AG04450 (cell line): ENCODE measurements at regions not wholly inside any gene's neighbourhood (a gene's known extent, or its start where the extent isn't known, plus 50 kb on each side); places are given as distances from the start of the nearest gene placed in this dataset.

Experiments used
- CTCF ChIA-PET: fragments of 300-600, 350-600 bp; formaldehyde crosslinking; extraction: SDS; loops from one replicate; lab custom pipeline; 2022; ENCODE audit warnings: antibody characterized with exemption, inconsistent platforms; lab: Charles Lee
- POLR2A ChIA-PET: fragments of 350-600 bp; formaldehyde crosslinking; extraction: SDS; loops from one replicate; lab custom pipeline; 2021; ENCODE audit warnings: antibody characterized with exemption, inconsistent platforms; lab: Yijun Ruan, JAX
- DNase-seq: peaks from one replicate; pipeline ENCODE4 v3.0.0-alpha.2; 2011; ENCODE audit warnings: low read depth, low spot score
- H3K27ac ChIP-seq: one replicate; pipeline ENCODE4 v1.5.1; 2012; ENCODE audit warnings: low read depth, low read length, control low read depth
- H3K27me3 ChIP-seq: one replicate; pipeline ENCODE4 v1.6.0; 2012; ENCODE audit warnings: low read length; ENCODE audit not compliant: control insufficient read depth, insufficient read depth
- H3K4me3 ChIP-seq: 2 replicates; pipeline ENCODE4 v1.5.1; 2011; ENCODE audit warnings: mild to moderate bottlenecking, low read depth, low read length, control low read depth
- H3K9me3 ChIP-seq: 2 replicates; pipeline ENCODE4 v1.5.1; 2012; ENCODE audit warnings: low read length; ENCODE audit not compliant: control insufficient read depth, insufficient read depth
- TF ChIP-seq, protein P1 (sequence below): IDR thresholded peaks from 2 replicates; pipeline ENCODE4 v1.5.1; 2011; ENCODE audit warnings: low read depth, low read length, control low read depth, inconsistent platforms

DNA sequence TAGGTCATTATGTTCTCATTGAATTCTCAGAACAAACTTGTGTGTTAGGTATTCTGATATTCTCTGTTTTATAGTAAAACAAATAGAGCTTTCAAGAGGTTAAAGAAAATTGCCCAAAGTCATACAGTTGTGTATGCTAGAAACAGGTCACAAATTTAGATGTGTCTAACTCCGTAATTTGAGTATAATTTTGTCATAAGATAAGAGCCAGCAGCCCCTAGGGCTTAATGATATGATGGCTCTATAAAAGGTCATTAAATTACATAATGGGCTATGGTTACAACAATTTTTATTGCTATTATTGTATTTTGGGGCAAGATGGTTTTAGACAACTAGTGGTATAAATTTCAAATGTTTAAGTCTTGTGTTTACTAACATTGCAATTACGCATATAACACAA lies 701.9 kb downstream of the LUZP2 start:
- DNase-seq: no peak
- H3K27me3 ChIP-seq: no peaks in the 10 kb centered on the region
- ChIA-PET CTCF (no interaction called here), POLR2A (no interaction called here)
- no peak overlapping the region for H3K4me3 ChIP-seq
- H3K9me3 ChIP-seq: no peaks in the 10 kb centered on the region
- TF ChIP-seq, protein P1, sequence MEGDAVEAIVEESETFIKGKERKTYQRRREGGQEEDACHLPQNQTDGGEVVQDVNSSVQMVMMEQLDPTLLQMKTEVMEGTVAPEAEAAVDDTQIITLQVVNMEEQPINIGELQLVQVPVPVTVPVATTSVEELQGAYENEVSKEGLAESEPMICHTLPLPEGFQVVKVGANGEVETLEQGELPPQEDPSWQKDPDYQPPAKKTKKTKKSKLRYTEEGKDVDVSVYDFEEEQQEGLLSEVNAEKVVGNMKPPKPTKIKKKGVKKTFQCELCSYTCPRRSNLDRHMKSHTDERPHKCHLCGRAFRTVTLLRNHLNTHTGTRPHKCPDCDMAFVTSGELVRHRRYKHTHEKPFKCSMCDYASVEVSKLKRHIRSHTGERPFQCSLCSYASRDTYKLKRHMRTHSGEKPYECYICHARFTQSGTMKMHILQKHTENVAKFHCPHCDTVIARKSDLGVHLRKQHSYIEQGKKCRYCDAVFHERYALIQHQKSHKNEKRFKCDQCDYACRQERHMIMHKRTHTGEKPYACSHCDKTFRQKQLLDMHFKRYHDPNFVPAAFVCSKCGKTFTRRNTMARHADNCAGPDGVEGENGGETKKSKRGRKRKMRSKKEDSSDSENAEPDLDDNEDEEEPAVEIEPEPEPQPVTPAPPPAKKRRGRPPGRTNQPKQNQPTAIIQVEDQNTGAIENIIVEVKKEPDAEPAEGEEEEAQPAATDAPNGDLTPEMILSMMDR: no peak
- H3K27ac ChIP-seq: no peak overlapping the region

DNA sequence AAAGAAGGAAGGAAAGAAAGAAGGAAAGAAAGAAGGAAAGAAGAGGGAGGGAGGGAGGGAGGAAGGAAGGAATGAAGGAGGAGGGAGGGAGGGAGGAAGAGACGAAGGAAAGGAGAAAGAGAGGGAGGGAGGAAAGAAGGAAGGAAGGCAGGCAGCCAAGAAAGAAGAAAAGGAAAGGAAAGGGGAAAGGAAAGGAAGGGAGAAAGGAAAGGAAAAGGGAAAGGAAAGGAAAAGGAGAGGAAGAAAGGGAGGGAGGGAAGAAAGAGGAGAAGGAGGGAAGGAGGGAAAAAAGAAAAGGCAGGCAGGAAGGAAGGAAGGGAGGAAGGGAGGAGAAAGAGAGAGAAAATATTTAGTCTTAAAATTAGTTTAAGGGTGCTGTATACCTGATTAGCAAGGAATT lies 704.1 kb downstream of the LUZP2 start:
- H3K4me3 ChIP-seq: no peak overlapping the region
- H3K27me3 ChIP-seq: no peaks in the 10 kb centered on the region
- no peak for DNase-seq
- H3K9me3 ChIP-seq: no peaks in the 10 kb centered on the region
- ChIA-PET CTCF (no interaction called here), POLR2A (no interaction called here)
- no peak overlapping the region for H3K27ac ChIP-seq
- TF ChIP-seq, protein P1: no peak

DNA sequence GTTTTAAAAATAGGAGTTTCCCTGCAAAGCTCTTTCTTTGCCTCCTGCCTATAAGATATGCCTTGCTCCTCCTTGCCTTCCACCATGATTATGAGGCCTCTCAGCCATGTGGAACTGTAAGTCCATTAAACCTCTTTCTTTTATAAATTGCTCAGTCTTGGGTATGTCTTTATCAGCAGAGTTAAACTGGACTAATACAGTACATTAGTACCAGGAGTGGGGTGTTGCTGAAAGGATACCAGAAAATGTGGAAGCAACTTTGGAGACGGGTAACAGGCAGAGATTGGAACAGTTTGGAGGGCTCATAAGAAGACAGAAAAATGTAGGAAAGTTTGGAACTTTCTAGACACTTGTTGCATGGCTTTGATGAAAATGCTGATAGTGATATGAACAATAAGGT lies 709.9 kb downstream of the LUZP2 start:
- POLR2A ChIA-PET: no interaction called here
- TF ChIP-seq, protein P1: no peak
- H3K9me3 ChIP-seq: no peaks in the 10 kb centered on the region

DNA sequence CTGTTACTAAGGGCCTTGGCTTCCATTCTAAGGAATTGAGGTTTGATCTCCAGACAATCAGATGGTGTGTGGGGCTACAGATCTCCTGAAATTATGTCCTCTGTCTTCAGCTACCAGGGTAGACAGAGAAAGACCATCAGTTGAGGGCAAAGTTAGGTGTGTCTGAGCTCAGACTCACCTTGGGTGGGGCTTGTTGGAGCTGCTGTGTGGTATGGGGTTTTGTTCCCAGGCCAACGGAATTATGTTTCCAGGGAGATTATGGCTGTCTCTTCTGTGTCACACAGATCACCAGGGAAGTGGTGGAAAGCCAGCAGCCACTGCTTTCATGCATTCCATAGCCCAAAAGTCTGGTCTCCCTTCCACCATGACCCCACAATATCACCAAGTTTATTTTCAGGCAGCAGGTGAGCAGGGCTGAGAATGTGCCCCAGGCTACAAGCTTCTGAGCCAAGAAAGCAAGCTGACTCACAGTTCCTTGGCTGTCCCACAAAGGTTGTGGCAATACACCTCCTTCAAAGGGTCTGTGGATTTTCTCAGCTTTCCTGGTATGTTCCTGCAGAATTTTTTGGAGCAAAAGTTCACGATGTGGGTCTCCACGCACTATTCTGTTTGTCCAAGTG lies 714.9 kb downstream of the LUZP2 start:
- Histone ChIP-seq H3K4me3 (no peak overlapping the region), H3K9me3 (no peaks in the 10 kb centered on the region), H3K27ac (no peak overlapping the region), H3K27me3 (no peaks in the 10 kb centered on the region)
- CTCF ChIA-PET: no interaction called here
- no peak for DNase-seq
- POLR2A ChIA-PET: no interaction called here
- TF ChIP-seq, protein P1: no peak

More for the DNA sequence above, 709.9 kb downstream of the LUZP2 start:
- no peak for DNase-seq
- CTCF ChIA-PET: no interaction called here
- Histone ChIP-seq H3K27ac (no peak overlapping the region), H3K4me3 (no peak overlapping the region), H3K27me3 (no peaks in the 10 kb centered on the region)

DNA sequence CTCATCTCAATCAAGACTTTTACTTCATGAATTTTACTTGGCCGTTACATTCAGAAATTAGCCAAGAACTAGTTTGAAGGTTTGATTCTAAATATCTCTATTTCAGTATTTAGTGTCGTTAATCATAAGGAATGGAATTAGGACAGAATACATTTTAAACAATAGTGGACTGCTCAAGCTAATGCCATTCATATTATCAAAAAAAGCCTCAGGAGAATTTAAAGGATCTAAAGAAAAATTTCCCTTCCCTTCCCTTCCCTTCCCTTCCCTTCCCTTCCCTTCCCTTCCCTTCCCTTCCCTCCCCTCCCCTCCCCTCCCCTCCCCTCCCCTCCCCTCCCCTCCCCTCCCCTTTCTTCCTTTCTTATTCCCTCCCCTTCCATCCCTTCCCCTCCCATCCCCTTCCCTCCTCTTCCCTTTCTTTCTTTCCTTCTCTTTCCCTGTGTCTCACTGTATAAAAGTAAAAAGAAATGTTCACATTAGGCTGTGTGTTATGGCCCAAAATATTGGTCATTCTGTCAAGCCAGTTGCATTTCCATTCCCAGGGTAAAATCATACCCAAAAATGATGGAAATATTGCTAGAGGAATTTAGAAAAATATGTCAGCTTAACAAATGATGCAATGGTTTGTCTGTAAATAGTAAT lies 717.8 kb downstream of the LUZP2 start:
- Histone ChIP-seq H3K4me3 (no peak overlapping the region), H3K9me3 (no peaks in the 10 kb centered on the region), H3K27me3 (no peaks in the 10 kb centered on the region), H3K27ac (no peak overlapping the region)
- CTCF ChIA-PET: no interaction called here
- DNase-seq: no peak
- TF ChIP-seq, protein P1: no peak
- POLR2A ChIA-PET: no interaction called here
